Muscle of back (tissue), 3 donors: ENCODE measurements at regions not wholly inside any gene's neighbourhood (a gene's known extent, or its start where the extent isn't known, plus 50 kb on each side); places are given as distances from the start of the nearest gene placed in this dataset.

Experiments used
- DNase-seq, 3 donors: peaks; one replicate each; pipeline versions ENCODE4 v3.0.0 to v3.0.0-alpha.2; 2013

GRCh38 chr18:41543815-41544214 is 411.2 kb upstream of the PIK3C3 start:
- no peak for DNase-seq

- DNase-seq = no peak
These were observed 414.7 kb upstream of the PIK3C3 start for GRCh38 chr18:41540237-41540871.

GRCh38 chr18:41538751-41539150 is 416.3 kb upstream of the PIK3C3 start:
- no peak for DNase-seq

- DNase-seq = no peak
These were observed 417.4 kb upstream of the PIK3C3 start for GRCh38 chr18:41537666-41538065.

DNA sequence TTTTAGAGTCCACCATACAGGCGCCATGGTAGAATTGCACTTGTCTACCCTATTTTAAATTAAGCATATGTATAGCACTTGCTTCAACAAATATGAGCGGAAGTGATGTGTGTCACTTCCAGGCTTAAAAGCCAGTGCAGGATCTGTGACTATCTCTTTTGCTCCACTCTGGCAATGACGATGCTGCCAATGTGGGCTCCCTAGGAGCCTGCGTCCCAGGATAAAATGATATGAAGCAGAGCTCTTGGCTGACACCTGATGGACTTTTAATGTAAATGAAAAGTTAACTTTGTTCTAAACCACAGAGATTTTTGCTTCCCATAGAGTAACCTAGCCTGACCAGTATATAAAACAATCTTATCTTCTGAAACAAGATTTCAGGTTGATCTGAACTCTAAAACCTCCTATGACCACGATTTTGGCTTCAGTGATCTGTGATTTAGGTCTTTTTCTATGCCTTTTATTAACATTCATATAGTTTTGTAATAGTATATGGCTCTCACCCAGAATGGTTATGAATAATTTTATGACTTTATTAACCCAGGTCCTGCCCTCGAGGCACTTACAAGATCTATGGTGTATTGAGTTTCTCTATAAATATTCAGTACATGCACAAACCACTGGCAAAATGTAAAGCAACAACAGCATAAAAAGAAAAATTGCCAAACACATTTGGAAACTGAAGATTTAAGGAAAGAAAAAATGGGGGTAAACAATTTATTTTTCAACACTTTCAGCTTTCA is 422.5 kb upstream of the PIK3C3 start:
- DNase-seq = no peak

GRCh38 chr18:41530970-41531369 is 424.1 kb upstream of the PIK3C3 start:
- DNase-seq = no peak

DNA sequence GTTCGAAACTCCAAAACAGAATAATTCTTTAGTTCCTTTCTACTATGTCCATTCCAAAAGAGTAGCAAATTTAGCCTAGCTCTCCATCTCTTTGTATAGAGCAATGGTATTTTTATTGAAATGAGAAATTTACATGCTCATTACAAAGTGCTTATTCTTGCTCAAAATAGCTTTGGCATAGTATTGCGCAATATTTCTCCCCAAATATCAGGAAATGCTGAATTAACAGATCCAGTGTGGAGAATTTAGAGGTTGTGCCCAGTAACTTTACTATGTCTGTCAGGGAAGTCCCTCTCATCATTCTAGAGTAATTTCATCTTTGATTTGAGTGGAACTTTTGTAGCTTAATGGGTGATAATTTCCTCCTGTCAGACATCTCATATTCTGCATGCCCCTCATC is 425.9 kb upstream of the PIK3C3 start:
- DNase-seq = no peak

DNA sequence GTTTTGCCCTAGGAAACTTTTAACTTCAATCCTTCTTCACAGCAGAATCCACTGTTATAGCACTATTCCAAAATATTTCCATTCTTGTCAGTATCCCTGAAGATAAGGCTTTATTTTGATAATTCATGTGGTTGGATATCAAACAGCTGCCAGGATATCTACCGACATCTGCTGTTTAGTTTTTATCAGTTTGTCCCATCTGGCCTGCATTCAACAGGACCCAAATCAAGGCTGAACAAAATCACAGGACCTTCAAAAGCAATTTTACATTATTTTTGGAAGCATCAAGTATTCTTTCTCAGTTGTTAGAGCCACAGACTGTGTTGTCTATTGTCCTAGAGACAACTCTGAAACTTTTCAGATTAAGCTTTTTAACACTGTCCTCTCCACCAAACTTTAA is 429.0 kb upstream of the PIK3C3 start:
- no peak for DNase-seq

DNA sequence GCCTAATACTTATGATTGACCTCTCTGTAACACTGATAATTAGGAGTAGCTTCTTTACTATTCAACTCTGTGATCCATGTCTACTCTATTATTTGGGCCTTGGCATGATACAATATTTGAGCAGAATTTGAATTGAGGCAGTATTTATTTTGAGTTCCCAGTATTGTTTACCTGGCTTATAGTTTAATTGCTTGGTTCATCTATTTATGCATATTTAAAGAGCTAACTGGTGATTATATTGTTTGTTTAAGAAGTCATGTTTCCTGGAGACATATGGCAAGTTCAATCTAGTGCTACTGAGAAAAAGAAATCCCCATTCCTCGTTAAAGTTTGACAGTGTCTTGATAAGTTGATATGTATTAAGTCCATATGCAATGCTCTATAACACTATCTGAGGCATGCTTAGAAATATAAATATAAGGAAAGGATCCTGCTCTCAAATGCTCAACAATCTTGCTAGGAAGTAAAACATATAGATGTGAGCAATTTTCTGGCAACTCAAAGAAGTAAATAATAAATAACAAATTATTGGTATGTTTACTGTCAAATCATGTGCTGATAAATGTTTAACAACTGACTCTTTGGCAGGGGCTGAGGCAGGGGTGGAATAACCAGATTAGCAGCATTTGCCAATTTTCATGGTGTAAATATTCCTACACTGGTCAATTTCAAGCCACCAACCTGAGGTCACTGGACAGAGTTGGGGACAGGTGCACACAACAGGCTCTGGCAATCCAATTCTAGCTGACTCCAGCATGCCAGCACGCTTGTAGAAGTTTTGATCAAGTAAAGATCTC is 430.2 kb upstream of the PIK3C3 start:
- no peak for DNase-seq

DNA sequence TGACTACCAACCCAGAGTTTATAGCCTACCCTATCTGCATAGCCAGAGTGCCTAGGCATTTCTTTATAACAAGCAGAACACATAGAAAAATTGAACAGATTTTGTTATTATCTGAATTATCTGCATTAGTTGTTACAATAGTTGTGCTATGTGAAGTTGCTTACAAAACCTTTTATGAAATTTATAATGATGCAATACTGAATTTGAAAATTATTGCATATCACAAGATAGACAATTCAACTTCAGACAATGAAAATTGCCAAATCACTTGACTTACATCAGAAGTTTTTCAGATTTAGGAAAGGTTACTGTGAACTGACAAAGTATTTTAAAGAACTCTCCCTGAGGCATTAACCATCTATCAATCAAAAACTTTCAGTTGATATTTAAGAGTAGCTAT is 437.9 kb upstream of the PIK3C3 start:
- DNase-seq = no peak

- no peak for DNase-seq
These were observed 441.6 kb upstream of the PIK3C3 start for GRCh38 chr18:41513438-41513837.

DNA sequence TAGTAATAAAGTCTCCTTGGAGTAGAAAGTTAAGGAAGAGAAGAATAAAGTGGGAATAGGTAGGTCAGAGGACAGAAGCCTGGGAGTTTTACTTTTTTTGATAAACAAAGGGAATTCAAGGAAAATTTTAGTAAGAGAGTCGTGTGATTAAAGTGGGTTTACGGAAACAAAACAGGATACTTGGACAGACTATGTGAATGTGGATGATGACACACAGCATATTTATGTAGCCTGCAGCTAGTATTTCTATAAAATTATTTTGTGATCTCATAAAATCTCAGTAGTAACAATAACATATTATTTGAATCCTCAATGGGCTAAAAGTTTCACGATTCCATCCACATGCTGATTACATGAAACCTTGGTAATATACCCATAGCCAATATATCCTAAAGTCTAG is 450.7 kb upstream of the PIK3C3 start:
- DNase-seq = no peak

GRCh38 chr18:41501848-41502247 is 453.2 kb upstream of the PIK3C3 start:
- no peak for DNase-seq

GRCh38 chr18:41499345-41499744 is 455.7 kb upstream of the PIK3C3 start:
- DNase-seq = no peak

GRCh38 chr18:41490861-41491260 is 464.2 kb upstream of the PIK3C3 start:
- DNase-seq = no peak

DNA sequence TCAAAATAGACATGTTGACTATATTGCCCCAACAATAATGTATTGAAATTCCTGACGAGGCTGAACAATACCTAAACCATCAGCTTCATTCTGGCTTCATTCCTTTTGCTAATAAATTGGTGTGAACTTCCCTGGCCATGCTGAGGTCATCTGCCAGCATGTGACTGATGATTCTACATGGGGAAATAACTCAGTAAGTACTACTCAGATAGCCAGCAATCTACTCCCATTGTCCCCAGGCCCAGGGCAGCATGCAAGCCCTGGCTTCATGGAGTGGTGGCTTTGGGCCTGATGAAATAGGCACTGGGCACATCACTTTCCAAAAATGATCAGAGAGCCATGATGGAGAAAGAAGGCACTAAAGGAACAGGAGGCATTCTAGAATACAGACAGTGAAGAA is 468.5 kb upstream of the PIK3C3 start:
- DNase-seq = no peak

DNA sequence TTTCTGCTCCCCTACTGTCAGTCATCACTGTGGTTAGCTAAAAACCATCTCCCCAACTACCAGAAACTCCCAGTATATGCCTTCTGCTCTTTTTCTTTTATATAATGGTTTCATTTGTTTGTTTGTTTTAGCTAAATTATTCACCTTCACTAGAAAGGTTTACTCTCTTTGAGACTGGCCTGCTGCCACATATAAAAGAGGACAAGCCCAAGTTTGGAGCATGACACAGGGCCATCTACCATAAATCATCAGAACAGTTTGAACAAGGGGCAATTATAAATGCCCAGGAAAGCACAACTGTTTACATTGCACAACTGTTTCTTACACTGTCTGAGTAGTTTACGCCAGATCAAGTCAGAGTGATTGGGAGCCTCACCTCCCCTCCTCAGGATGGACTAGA is 471.0 kb upstream of the PIK3C3 start:
- DNase-seq = no peak

DNA sequence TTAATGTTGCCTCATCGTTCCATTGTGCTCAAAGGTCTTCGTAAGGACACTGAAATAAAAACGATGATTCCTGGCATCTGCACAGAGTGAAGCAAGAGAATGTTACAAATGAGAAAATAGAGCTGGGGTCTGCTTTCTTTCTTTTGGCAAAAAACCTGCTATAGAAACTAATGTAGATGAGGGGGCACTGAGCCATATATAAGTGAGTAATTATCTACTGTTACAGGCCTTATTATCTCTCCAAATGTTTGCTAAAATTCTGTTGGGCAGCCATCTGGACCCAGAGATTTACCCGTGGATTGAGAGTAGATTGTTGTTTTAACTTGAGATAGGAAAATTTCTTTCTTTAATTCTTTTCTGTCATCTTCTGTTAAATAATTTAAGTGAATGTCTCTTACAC is 472.5 kb upstream of the PIK3C3 start:
- DNase-seq = no peak

DNA sequence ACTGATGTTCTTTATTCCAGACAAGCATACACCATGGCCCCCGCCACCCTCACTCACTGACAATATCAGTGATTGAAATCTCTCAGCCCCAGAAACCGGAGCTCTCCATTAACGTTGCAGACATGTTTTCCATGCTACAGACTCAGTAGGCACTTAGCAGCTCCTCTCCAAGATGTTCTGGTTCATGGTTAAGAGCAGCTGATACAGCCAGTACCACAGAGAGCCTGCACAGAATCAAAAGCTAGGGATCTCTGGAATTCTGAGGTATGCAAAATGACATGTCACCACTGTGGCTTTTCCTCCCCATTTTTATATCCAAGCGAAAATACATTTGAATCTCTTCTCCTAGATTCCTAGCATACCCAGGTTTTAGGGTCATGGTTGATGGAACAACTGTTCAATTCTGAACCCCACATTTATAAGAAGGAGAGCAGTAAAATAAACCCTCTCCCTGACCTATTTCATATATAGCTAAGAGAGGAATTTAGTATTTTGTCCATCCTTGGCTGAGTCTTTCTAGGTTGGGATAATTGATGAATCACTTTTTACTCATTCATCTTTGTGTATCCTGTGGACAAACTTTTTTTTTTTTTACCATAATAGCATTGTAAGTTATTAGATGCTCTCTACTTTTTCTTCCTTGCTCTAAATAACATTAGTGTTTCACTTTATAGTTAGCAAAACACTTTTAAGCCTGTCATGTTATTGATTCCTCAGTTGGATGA is 488.4 kb upstream of the PIK3C3 start:
- no peak for DNase-seq

- peak in 1 of 3 donors; percentile 2 for DNase-seq
These were observed 489.6 kb upstream of the PIK3C3 start for GRCh38 chr18:41465386-41465785.

GRCh38 chr18:41464278-41464677 is 490.8 kb upstream of the PIK3C3 start:
- DNase-seq = no peak

DNA sequence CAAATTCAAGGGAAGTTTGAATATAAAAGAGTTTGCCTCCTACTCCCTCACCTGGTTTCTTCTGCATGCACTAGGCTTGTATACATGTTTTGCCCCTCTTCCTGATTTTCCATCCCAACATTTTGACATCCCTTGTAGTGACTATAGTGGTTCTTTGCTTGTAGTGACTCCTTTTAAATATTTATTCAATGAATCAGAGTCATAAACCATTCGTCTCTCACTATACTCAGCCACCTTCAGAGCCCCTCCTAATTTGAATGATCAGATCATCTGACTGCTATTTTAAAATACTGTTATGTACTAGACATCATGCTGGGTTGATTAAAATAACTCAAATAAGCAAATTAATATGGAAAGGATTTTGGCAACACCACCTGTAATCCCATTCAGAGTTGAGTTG is 492.1 kb upstream of the PIK3C3 start:
- DNase-seq = no peak
